ENCODE measurements at regions not wholly inside any gene's neighbourhood (a gene's known extent, or its start where the extent isn't known, plus 50 kb on each side); places are given as distances from the start of the nearest gene placed in this dataset.
"Not testable (repeated sequence)": the region's sequence is repeated elsewhere in the genome, so short reads cannot be mapped to it uniquely, and the experiment has no call there.

GRCh38 chr15:34642247-34642646 is 58.8 kb upstream of the GOLGA8B start:
- H3K4me3 ChIP-seq (ENCODE audit: low read length) = no peak overlapping the region
- DNase-seq (ENCODE audit: low read depth) = no peak
- TF ChIP-seq, protein P1, sequence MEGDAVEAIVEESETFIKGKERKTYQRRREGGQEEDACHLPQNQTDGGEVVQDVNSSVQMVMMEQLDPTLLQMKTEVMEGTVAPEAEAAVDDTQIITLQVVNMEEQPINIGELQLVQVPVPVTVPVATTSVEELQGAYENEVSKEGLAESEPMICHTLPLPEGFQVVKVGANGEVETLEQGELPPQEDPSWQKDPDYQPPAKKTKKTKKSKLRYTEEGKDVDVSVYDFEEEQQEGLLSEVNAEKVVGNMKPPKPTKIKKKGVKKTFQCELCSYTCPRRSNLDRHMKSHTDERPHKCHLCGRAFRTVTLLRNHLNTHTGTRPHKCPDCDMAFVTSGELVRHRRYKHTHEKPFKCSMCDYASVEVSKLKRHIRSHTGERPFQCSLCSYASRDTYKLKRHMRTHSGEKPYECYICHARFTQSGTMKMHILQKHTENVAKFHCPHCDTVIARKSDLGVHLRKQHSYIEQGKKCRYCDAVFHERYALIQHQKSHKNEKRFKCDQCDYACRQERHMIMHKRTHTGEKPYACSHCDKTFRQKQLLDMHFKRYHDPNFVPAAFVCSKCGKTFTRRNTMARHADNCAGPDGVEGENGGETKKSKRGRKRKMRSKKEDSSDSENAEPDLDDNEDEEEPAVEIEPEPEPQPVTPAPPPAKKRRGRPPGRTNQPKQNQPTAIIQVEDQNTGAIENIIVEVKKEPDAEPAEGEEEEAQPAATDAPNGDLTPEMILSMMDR (conservative IDR thresholded peaks at IDR 0.05; ENCODE audit: low read length) = no peak

GRCh38 chr15:34640661-34641060 is 57.2 kb upstream of the GOLGA8B start:
- H3K4me3 ChIP-seq (ENCODE audit: low read length) = no peak overlapping the region
- DNase-seq (ENCODE audit: low read depth) = no peak
- TF ChIP-seq, protein P1 (conservative IDR thresholded peaks at IDR 0.05; ENCODE audit: low read length) = no peak

DNA sequence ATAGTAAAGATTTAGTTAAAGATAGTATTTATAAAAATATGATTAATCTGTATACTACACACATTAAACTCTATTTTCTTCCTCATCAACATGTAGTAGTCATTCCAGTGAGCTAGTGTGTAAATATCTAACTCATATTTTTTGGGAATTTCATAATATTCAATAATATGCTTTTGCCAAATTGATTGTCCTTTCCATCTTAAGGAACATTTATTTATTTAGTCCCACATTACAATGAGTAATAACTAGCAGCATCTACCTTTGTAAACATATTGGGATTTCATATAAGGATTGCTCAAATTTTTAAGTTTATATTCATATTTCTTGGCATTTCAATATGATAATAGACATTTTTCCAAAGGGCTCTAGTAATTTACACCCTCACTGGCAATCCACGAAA is 53.9 kb upstream of the GOLGA8B start:
- TF ChIP-seq, protein P1 (conservative IDR thresholded peaks at IDR 0.05; ENCODE audit: low read length) = no peak

DNA sequence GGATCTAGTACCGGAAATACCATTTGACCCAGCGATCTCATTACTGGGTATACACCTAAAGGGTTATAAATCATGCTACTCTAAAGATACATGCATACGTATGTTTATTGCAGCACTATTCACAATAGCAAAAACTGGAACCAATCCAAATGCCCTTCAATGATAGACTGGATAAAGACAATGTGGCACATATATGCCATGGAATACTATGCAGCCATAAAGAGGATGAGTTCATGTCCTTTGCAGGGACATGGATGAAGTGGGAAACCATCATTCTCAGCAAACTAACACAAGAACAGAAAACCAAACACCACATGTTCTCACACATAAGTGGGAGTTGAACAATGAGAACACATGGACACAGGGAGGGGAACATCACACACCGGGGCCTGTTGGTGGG is 50.2 kb upstream of the GOLGA8B start:
- not testable (repeated sequence) for H3K4me3 ChIP-seq (ENCODE audit: low read length); DNase-seq (ENCODE audit: low read depth)

More for the DNA sequence above, 53.9 kb upstream of the GOLGA8B start:
- no peak for DNase-seq (ENCODE audit: low read depth)
- no peak overlapping the region for H3K4me3 ChIP-seq (ENCODE audit: low read length)
